NB4 (cell line): ENCODE measurements at regions not wholly inside any gene's neighbourhood (a gene's known extent, or its start where the extent isn't known, plus 50 kb on each side); places are given as distances from the start of the nearest gene placed in this dataset.

Experiments used
- CTCF ChIP-seq: IDR thresholded peaks from one replicate; pipeline ENCODE4 v1.5.1; 2012; ENCODE audit warnings: low read depth, low read length
- MAX ChIP-seq: IDR thresholded peaks from 2 replicates; pipeline ENCODE4 v1.6.1; 2011; ENCODE audit warnings: low read depth, low read length
- MYC ChIP-seq: IDR thresholded peaks from 2 replicates; pipeline ENCODE4 v1.6.1; 2011; ENCODE audit warnings: low read depth, low read length
- POLR2A ChIP-seq: IDR thresholded peaks from 2 replicates; pipeline ENCODE4 v1.6.1; 2011; ENCODE audit warnings: mild to moderate bottlenecking; ENCODE audit not compliant: insufficient read length; ENCODE audit errors: extremely low read depth

- TF ChIP-seq POLR2A (no peak), CTCF (no peak), MYC (no peak), MAX (no peak)
Measured at GRCh38 chr15:36284911-36285310, 294.5 kb upstream of the CDIN1 start.
